CD4-positive, alpha-beta T cell (primary cell): ENCODE measurements at regions not wholly inside any gene's neighbourhood (a gene's known extent, or its start where the extent isn't known, plus 50 kb on each side); places are given as distances from the start of the nearest gene placed in this dataset.

Source experiments
- ATAC-seq: fragments of 200-7000 bp; cut with Tn5 transposase; one replicate; pipeline ENCODE4 v1.10.0; 2022; ENCODE audit warnings: mild to moderate bottlenecking; ENCODE audit not compliant: poor library complexity
- CTCF ChIA-PET: fragments of 350-600 bp; sonication (Branson Sonifier 250); formaldehyde crosslinking; loops from one replicate; lab custom pipeline; 2021; ENCODE audit warnings: antibody characterized with exemption, inconsistent platforms; lab: Charles Lee
- POLR2A ChIA-PET: fragments of 350-600 bp; sonication (Branson Sonifier 250); formaldehyde crosslinking; loops from one replicate; lab custom pipeline; 2021; ENCODE audit warnings: antibody characterized with exemption, inconsistent platforms; lab: Charles Lee
- DNase-seq, 14 experiments: peaks; one replicate each; pipeline ENCODE4 v3.0.0-alpha.2; 2013 to 2020; ENCODE audit warnings: mixed read lengths in 2 of 14
- H3K27ac ChIP-seq, 2 donors: one replicate each; pipeline versions ENCODE4 v1.5.1 to v1.7.0; 2013; ENCODE audit warnings: low read length in 2 of 2, low read depth in 1 of 2, mild to moderate bottlenecking in 1 of 2
- H3K27me3 ChIP-seq, 2 experiments: 1 replicate in 1 of 2; 2 replicates in 1 of 2; pipeline versions ENCODE4 v1.6.1 to v1.7.0; 2013; ENCODE audit warnings: low read length in 2 of 2, control low read depth in 1 of 2, mild to moderate bottlenecking in 1 of 2, moderate library complexity in 1 of 2; ENCODE audit not compliant: insufficient read depth in 2 of 2, control insufficient read depth in 1 of 2
- H3K36me3 ChIP-seq: one replicate; pipeline ENCODE4 v1.6.1; 2013; ENCODE audit warnings: low read length, control low read depth; ENCODE audit not compliant: insufficient read depth
- H3K4me1 ChIP-seq: one replicate; pipeline ENCODE4 v1.6.1; 2013; ENCODE audit warnings: low read length, control low read depth; ENCODE audit not compliant: insufficient read depth
- H3K4me3 ChIP-seq: one replicate; pipeline ENCODE4 v1.5.1; 2013; ENCODE audit warnings: mild to moderate bottlenecking, low read length, moderate library complexity
- H3K9me3 ChIP-seq, 2 experiments: 1 replicate in 1 of 2; 2 replicates in 1 of 2; pipeline versions ENCODE4 v1.6.1 to v1.7.0; 2013; ENCODE audit warnings: low read length in 2 of 2, mild to moderate bottlenecking in 2 of 2, control low read depth in 1 of 2, moderate library complexity in 1 of 2; ENCODE audit not compliant: control insufficient read depth in 1 of 2, insufficient read depth in 1 of 2
- H3K27ac Mint-ChIP-seq: one replicate; pipeline ENCODE4 v1.8.0; 2020; ENCODE audit warnings: mixed read lengths
- H3K27me3 Mint-ChIP-seq: one replicate; pipeline ENCODE4 v1.8.0; 2021; ENCODE audit warnings: mixed read lengths
- H3K36me3 Mint-ChIP-seq: one replicate; pipeline ENCODE4 v1.8.0; 2021; ENCODE audit warnings: low read depth, mixed read lengths
- H3K4me1 Mint-ChIP-seq: one replicate; pipeline ENCODE4 v1.8.0; 2021; ENCODE audit warnings: low read depth, mixed read lengths
- H3K4me3 Mint-ChIP-seq: one replicate; pipeline ENCODE4 v1.8.0; 2020; ENCODE audit warnings: mild to moderate bottlenecking, mixed read lengths
- H3K9me3 Mint-ChIP-seq: one replicate; pipeline ENCODE4 v1.8.0; 2020; ENCODE audit warnings: mixed read lengths
- CTCF ChIP-seq: fragments of 200-600 bp; IDR thresholded peaks from one replicate; pipeline ENCODE4 v1.8.0; 2022; ENCODE audit warnings: antibody characterized with exemption, mild to moderate bottlenecking
- intact Hi-C, 2 experiments: fragments of 100-400 bp; cut with DNase I in 1 of 2; cut with micrococcal nuclease in 1 of 2; formaldehyde crosslinking; loops; one replicate each; pipeline versions ENCODE4 v1.15.1 to v1.9.0; 2023 to 2025; cut with DNase I, micrococcal nuclease

GRCh38 chr11:38935941-38936340 lies 2337.9 kb upstream of the RAG2 start:
- Histone ChIP-seq H3K36me3 (no peaks in the 10 kb centered on the region), H3K4me3 (no peak overlapping the region), H3K9me3 (peaks cover 0 to 10% of the 10 kb centered on the region in 2 experiments), H3K27me3 (no peaks in the 10 kb centered on the region), H3K4me1 (no peaks in the 10 kb centered on the region), H3K27ac (no peak overlapping the region)
- CTCF ChIA-PET, result no interaction called here
- ATAC-seq, result no peak
- Mint-ChIP-seq H3K27me3 (no peaks in the 10 kb centered on the region), H3K9me3 (peaks cover 16% of the 10 kb centered on the region), H3K27ac (no peak overlapping the region), H3K4me3 (no peak overlapping the region), H3K4me1 (no peaks in the 10 kb centered on the region), H3K36me3 (no peaks in the 10 kb centered on the region)
- POLR2A ChIA-PET, result no interaction called here
- TF ChIP-seq CTCF, result no peak
- no peak for DNase-seq
- intact Hi-C loops, result no loop called here

GRCh38 chr11:38927993-38928392 lies 2330.0 kb upstream of the RAG2 start:
- no peak overlapping the region for H3K4me3 Mint-ChIP-seq
- H3K4me1 Mint-ChIP-seq, result no peaks in the 10 kb centered on the region
- Histone ChIP-seq H3K27me3 (no peaks in the 10 kb centered on the region), H3K27ac (no peak overlapping the region), H3K4me3 (no peak overlapping the region), H3K4me1 (no peaks in the 10 kb centered on the region), H3K9me3 (peaks cover 0 to 9% of the 10 kb centered on the region in 2 experiments), H3K36me3 (no peaks in the 10 kb centered on the region)
- ATAC-seq (no peak), DNase-seq (no peak)
- H3K27me3 Mint-ChIP-seq, result no peaks in the 10 kb centered on the region
- POLR2A ChIA-PET, result no interaction called here
- peaks cover 13% of the 10 kb centered on the region for H3K9me3 Mint-ChIP-seq
- no peak for TF ChIP-seq CTCF
- H3K27ac Mint-ChIP-seq, result no peak overlapping the region
- intact Hi-C loops, result no loop called here
- CTCF ChIA-PET, result no interaction called here
- H3K36me3 Mint-ChIP-seq, result no peaks in the 10 kb centered on the region

- peaks cover 0 to 17% of the 10 kb centered on the region in 2 experiments for H3K9me3 ChIP-seq
These were observed 2326.6 kb upstream of the RAG2 start for GRCh38 chr11:38924644-38925043.

More at GRCh38 chr11:38924644-38925043, 2326.6 kb upstream of the RAG2 start:
- ATAC-seq, result no peak
- Histone ChIP-seq H3K27ac (no peak overlapping the region), H3K4me1 (no peaks in the 10 kb centered on the region), H3K4me3 (no peak overlapping the region), H3K27me3 (no peaks in the 10 kb centered on the region), H3K36me3 (no peaks in the 10 kb centered on the region)
- intact Hi-C loops, result no loop called here
- POLR2A ChIA-PET, result no interaction called here
- DNase-seq, result no peak
- no peak for TF ChIP-seq CTCF
- Mint-ChIP-seq H3K27ac (no peak overlapping the region), H3K4me3 (no peak overlapping the region), H3K4me1 (no peaks in the 10 kb centered on the region), H3K36me3 (no peaks in the 10 kb centered on the region), H3K27me3 (no peaks in the 10 kb centered on the region), H3K9me3 (peaks cover 9% of the 10 kb centered on the region)
- CTCF ChIA-PET, result interaction anchor here (0.5 kb wide), 1 partner anchor 39 kb away, joined by 3 read pairs; no protein-coding TSS in a partner anchor
